ENCODE measurements at regions not wholly inside any gene's neighbourhood (a gene's known extent, or its start where the extent isn't known, plus 50 kb on each side); places are given as distances from the start of the nearest gene placed in this dataset.

DNA sequence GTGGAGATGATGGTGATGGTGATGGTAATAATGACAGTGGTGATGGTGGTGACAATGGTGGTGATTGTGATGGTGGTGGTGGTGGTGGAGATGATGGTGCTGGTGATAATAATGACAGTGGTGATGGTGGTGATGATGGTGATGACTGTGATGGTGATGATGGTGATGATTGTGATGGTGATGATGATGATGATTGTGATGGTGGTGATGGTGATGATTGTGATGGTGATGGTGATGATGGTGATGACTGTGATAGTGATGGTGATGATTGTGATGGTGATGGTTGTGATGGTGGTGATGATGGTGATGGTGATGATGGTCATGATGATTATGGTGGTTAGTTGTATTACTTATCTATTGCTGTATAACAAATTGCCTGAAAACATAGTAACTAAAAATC, 108.9 kb upstream of the NKX1-1 start:
- TF ChIP-seq POLR2A (IDR thresholded peaks at IDR 0.05), result no peak
- no peak for TF ChIP-seq CTCF (IDR thresholded peaks at IDR 0.05)
- TF ChIP-seq POLR2AphosphoS5 (IDR thresholded peaks at IDR 0.05), result no peak
- no peak for TF ChIP-seq EP300 (IDR thresholded peaks at IDR 0.05)
